ENCODE measurements at regions not wholly inside any gene's neighbourhood (a gene's known extent, or its start where the extent isn't known, plus 50 kb on each side); places are given as distances from the start of the nearest gene placed in this dataset.

- TF ChIP-seq CTCF (conservative IDR thresholded peaks at IDR 0.05 in 1 of 2, IDR thresholded peaks at IDR 0.05 in 1 of 2; ENCODE audit: low read depth in 1 of 2, low read length in 2 of 2) (no peak), EZH2 (IDR thresholded peaks at IDR 0.05; ENCODE audit: low read length, missing control alignments) (no peak)
Observed at GRCh38 chr11:104792861-104793260, 105.4 kb downstream of the CASP12 start.
